GM12892 (cell line): ENCODE measurements at regions not wholly inside any gene's neighbourhood (a gene's known extent, or its start where the extent isn't known, plus 50 kb on each side); places are given as distances from the start of the nearest gene placed in this dataset.

Experiments
- POLR2A ChIP-seq: IDR thresholded peaks from 2 replicates; pipeline ENCODE4 v1.6.1; 2011; ENCODE audit warnings: low read depth, low read length, control low read depth
- TAF1 ChIP-seq: IDR thresholded peaks from 2 replicates; pipeline ENCODE4 v1.6.1; 2011; ENCODE audit warnings: low read depth, mild to moderate bottlenecking, control low read depth, low read length, borderline replicate concordance

- TF ChIP-seq TAF1 (no peak), POLR2A (no peak)
These were observed 176.2 kb downstream of the IRX2 start for GRCh38 chr5:2575292-2575691.
